Panc1 (cell line): ENCODE measurements at regions not wholly inside any gene's neighbourhood (a gene's known extent, or its start where the extent isn't known, plus 50 kb on each side); places are given as distances from the start of the nearest gene placed in this dataset.

ENCODE experiments used
- ATAC-seq: fragments of 200-7000 bp; cut with Tn5 transposase; 2 replicates; pipeline ENCODE4 v1.9.1; 2020; ENCODE audit warnings: mild to moderate bottlenecking, moderate library complexity
- BruUV-seq: library from RNA; stranded (reverse); fragments of 400-500 nt; replicated peaks from 2 replicates; lab custom pipeline; 2021; lab: Mats Ljungman, UMichigan
- CTCF ChIA-PET: fragments of 300-600 bp; sonication (Branson Sonifier 250); formaldehyde crosslinking; loops from one replicate; lab custom pipeline; 2022; ENCODE audit warnings: antibody characterized with exemption; lab: Charles Lee
- POLR2A ChIA-PET: fragments of 300-600 bp; sonication (Branson Sonifier 250); formaldehyde crosslinking; loops from one replicate; lab custom pipeline; 2022; ENCODE audit warnings: antibody characterized with exemption; lab: Charles Lee
- DNase-seq: peaks from one replicate; pipeline ENCODE4 v3.0.0-alpha.2; 2010; ENCODE audit warnings: low read depth, low spot score
- H3K27ac ChIP-seq: 2 replicates; pipeline ENCODE4 v1.5.1; 2011; ENCODE audit warnings: mild to moderate bottlenecking, low read length, inconsistent platforms
- H3K27me3 ChIP-seq: fragments of 200-500 bp; sonication (Bioruptor generic); 2 replicates; pipeline ENCODE4 v1.6.0; 2014; ENCODE audit warnings: low read length, inconsistent platforms; ENCODE audit not compliant: control insufficient read depth, insufficient read depth
- H3K36me3 ChIP-seq: fragments of 200-500 bp; sonication (Bioruptor generic); 2 replicates; pipeline ENCODE4 v1.5.1; 2014; ENCODE audit warnings: inconsistent platforms, mild to moderate bottlenecking, low read length, moderate library complexity; ENCODE audit not compliant: control insufficient read depth, insufficient read depth
- H3K4me1 ChIP-seq: 2 replicates; pipeline ENCODE4 v1.5.1; 2011; ENCODE audit warnings: inconsistent platforms, mild to moderate bottlenecking, low read length, moderate library complexity; ENCODE audit not compliant: control insufficient read depth, insufficient read depth
- H3K4me3 ChIP-seq, 2 experiments: 2 replicates each; pipeline ENCODE4 v1.5.1; 2011 to 2012; ENCODE audit warnings: low read depth in 2 of 2, low read length in 2 of 2, mild to moderate bottlenecking in 2 of 2, inconsistent platforms in 1 of 2, moderate library complexity in 1 of 2
- H3K9me3 ChIP-seq: fragments of 200-500 bp; sonication (Bioruptor generic); 2 replicates; pipeline ENCODE4 v1.5.1; 2014; ENCODE audit warnings: low read depth, mild to moderate bottlenecking, inconsistent platforms, low read length, moderate library complexity; ENCODE audit not compliant: control insufficient read depth, insufficient read depth
- POLR2AphosphoS5 ChIP-seq: IDR thresholded peaks from 2 replicates; pipeline ENCODE4 v1.6.1; 2012; ENCODE audit warnings: mild to moderate bottlenecking, low read depth, low read length, moderate library complexity
- SIN3A ChIP-seq: IDR thresholded peaks from 2 replicates; pipeline ENCODE4 v1.6.1; 2012; ENCODE audit warnings: low read depth, mild to moderate bottlenecking, low read length, moderate library complexity, borderline replicate concordance; ENCODE audit not compliant: insufficient read depth
- TCF7L2 ChIP-seq: IDR thresholded peaks from 2 replicates; pipeline ENCODE4 v1.6.1; 2011; ENCODE audit warnings: mild to moderate bottlenecking, low read depth, low read length, inconsistent platforms
- in situ Hi-C: cut with HindIII; loops from 2 replicates; pipeline ENCODE4 v1.10.0; 2016; ENCODE audit warnings: low sequenced_read_pairs, low pct_unique_long_range_greater_than_20kb
- intact Hi-C: fragments of 100-400 bp; cut with micrococcal nuclease; formaldehyde crosslinking; loops from one replicate; pipeline ENCODE4 v1.10.0; 2022; ENCODE audit not compliant: unreplicated experiment
- TF ChIP-seq, protein P1 (sequence below): fragments of 450-650 bp; IDR thresholded peaks from 2 replicates; pipeline ENCODE4 v1.5.1; 2017; ENCODE audit warnings: mild to moderate bottlenecking
- TF ChIP-seq, protein P2 (sequence below), 2 experiments: IDR thresholded peaks; 2 replicates each; pipeline ENCODE4 v1.6.1; 2011 to 2012; ENCODE audit warnings: low read depth in 2 of 2, control low read depth in 1 of 2, low read length in 1 of 2, mild to moderate bottlenecking in 1 of 2, moderate library complexity in 1 of 2; ENCODE audit not compliant: insufficient read depth in 1 of 2

DNA sequence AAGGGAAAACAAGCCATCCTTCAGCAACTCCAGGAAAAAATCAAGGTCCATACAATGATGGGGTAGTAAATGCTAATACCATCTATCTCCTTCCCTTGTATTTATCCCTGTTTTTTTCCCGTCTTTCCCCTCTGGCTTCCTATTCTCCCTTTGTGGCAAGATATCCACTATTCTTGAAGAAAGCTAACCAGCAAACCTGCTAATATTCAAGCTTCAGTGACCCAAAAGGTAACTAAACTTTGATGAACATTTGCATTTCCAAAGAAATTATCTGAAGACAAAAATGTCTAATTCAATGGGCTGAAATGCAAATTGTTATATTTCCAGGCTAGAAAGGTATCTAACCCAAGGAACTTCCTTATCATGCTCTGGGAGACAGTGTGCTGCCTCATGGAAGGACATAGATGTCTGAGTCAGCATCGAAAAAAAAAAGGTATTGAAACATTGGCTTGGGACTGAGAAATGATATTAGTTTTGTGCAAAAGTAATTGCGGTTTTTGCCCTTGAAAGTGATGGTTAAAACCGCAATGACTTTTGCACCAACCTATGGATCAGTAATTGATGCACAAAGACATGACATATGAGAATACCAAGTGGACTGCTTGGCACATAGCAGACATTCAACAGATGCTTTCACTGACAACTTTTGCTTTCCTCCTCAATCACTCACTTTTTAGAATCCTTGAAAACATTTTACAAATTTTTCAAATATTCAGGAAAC is 63.7 kb upstream of the HNMT start:
- no peak for ATAC-seq
- CTCF ChIA-PET = no interaction called here
- in situ Hi-C loops = no loop called here

DNA sequence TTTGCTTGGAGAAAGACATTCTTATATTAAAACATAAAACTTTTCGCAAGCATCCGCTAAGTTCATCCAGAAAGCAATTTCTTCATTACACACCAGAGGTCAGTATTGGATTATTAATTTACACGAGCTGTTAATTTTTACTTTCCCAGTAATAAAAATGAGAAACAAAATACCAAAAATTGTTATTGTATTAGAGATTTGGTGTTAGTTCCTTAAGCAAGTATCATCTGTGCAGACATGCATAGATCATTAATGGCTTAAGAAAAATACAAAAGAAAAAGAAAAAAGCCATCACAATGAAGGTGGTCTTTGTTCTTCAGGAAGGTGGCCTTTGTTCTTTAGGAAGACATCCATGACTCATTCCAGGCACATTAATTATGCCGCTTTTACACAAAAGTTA is 53.6 kb upstream of the HNMT start:
- Histone ChIP-seq H3K4me3 (no peak overlapping the region), H3K27ac (no peak overlapping the region), H3K36me3 (no peaks in the 10 kb centered on the region), H3K9me3 (no peaks in the 10 kb centered on the region), H3K4me1 (no peaks in the 10 kb centered on the region), H3K27me3 (no peaks in the 10 kb centered on the region)
- POLR2A ChIA-PET = no interaction called here
- TF ChIP-seq, protein P1, sequence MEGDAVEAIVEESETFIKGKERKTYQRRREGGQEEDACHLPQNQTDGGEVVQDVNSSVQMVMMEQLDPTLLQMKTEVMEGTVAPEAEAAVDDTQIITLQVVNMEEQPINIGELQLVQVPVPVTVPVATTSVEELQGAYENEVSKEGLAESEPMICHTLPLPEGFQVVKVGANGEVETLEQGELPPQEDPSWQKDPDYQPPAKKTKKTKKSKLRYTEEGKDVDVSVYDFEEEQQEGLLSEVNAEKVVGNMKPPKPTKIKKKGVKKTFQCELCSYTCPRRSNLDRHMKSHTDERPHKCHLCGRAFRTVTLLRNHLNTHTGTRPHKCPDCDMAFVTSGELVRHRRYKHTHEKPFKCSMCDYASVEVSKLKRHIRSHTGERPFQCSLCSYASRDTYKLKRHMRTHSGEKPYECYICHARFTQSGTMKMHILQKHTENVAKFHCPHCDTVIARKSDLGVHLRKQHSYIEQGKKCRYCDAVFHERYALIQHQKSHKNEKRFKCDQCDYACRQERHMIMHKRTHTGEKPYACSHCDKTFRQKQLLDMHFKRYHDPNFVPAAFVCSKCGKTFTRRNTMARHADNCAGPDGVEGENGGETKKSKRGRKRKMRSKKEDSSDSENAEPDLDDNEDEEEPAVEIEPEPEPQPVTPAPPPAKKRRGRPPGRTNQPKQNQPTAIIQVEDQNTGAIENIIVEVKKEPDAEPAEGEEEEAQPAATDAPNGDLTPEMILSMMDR = peak; percentile 57; the same call in 1 of the 2 replicates
- no peak for TF ChIP-seq TCF7L2
- CTCF ChIA-PET = interaction anchor here (0.8 kb wide), 1 partner anchor 917 kb away, joined by 5 read pairs; no protein-coding TSS in a partner anchor
- DNase-seq (no peak), ATAC-seq (no peak)
- BruUV-seq = no TSS peak
- intact Hi-C loops = loop anchor here (1.0 to 5.0 kb wide), 2 partner anchors 462 to 917 kb away; no protein-coding TSS in a partner anchor
- in situ Hi-C loops = no loop called here

More for the DNA sequence above, 63.7 kb upstream of the HNMT start:
- Histone ChIP-seq H3K27ac (no peak overlapping the region), H3K9me3 (no peaks in the 10 kb centered on the region), H3K36me3 (no peaks in the 10 kb centered on the region; the same call in 1 of the 2 replicates), H3K4me3 (no peak overlapping the region), H3K27me3 (no peaks in the 10 kb centered on the region; the same call in 1 of the 2 replicates), H3K4me1 (no peaks in the 10 kb centered on the region)
- no TSS peak for BruUV-seq
- TF ChIP-seq SIN3A (no peak), POLR2AphosphoS5 (no peak), TCF7L2 (no peak)
- TF ChIP-seq, protein P2, sequence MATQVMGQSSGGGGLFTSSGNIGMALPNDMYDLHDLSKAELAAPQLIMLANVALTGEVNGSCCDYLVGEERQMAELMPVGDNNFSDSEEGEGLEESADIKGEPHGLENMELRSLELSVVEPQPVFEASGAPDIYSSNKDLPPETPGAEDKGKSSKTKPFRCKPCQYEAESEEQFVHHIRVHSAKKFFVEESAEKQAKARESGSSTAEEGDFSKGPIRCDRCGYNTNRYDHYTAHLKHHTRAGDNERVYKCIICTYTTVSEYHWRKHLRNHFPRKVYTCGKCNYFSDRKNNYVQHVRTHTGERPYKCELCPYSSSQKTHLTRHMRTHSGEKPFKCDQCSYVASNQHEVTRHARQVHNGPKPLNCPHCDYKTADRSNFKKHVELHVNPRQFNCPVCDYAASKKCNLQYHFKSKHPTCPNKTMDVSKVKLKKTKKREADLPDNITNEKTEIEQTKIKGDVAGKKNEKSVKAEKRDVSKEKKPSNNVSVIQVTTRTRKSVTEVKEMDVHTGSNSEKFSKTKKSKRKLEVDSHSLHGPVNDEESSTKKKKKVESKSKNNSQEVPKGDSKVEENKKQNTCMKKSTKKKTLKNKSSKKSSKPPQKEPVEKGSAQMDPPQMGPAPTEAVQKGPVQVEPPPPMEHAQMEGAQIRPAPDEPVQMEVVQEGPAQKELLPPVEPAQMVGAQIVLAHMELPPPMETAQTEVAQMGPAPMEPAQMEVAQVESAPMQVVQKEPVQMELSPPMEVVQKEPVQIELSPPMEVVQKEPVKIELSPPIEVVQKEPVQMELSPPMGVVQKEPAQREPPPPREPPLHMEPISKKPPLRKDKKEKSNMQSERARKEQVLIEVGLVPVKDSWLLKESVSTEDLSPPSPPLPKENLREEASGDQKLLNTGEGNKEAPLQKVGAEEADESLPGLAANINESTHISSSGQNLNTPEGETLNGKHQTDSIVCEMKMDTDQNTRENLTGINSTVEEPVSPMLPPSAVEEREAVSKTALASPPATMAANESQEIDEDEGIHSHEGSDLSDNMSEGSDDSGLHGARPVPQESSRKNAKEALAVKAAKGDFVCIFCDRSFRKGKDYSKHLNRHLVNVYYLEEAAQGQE (IDR thresholded peaks at IDR 0.05; ENCODE audit: insufficient read depth in 1 of 2, low read depth in 2 of 2, low read length in 1 of 2) = no peak
- TF ChIP-seq, protein P1 = no peak
- intact Hi-C loops = no loop called here
- no peak for DNase-seq
- POLR2A ChIA-PET = no interaction called here
